Activated gamma-delta T cell treated with Interleukin-2 at 50 U/mL for 16 hours (primary cell): ENCODE measurements at regions not wholly inside any gene's neighbourhood (a gene's known extent, or its start where the extent isn't known, plus 50 kb on each side); places are given as distances from the start of the nearest gene placed in this dataset.

ENCODE experiments used
- DNase-seq: peaks from one replicate; pipeline ENCODE4 v3.0.0-alpha.2; 2020

- DNase-seq: no peak
Measured at GRCh38 chr14:85288041-85288440, 241.9 kb upstream of the FLRT2 start.

GRCh38 chr14:85291731-85292130, 238.2 kb upstream of the FLRT2 start:
- no peak for DNase-seq

- DNase-seq: no peak
Measured at GRCh38 chr14:85293612-85294234, 236.2 kb upstream of the FLRT2 start.

- DNase-seq: no peak
Measured at GRCh38 chr14:85295318-85295717, 234.6 kb upstream of the FLRT2 start.

- DNase-seq: no peak
Measured at GRCh38 chr14:85296456-85297210, 233.3 kb upstream of the FLRT2 start.

- no peak for DNase-seq
Measured at GRCh38 chr14:85300107-85300506, 229.8 kb upstream of the FLRT2 start.

GRCh38 chr14:85301506-85301905, 228.4 kb upstream of the FLRT2 start:
- no peak for DNase-seq

- no peak for DNase-seq
Measured at GRCh38 chr14:85306024-85306423, 223.9 kb upstream of the FLRT2 start.

GRCh38 chr14:85308531-85309300, 221.2 kb upstream of the FLRT2 start:
- no peak for DNase-seq

- DNase-seq: no peak
Measured at GRCh38 chr14:85310491-85311272, 219.3 kb upstream of the FLRT2 start.

- no peak for DNase-seq
Measured at GRCh38 chr14:85313560-85314207, 216.3 kb upstream of the FLRT2 start.

- DNase-seq: no peak
Measured at GRCh38 chr14:85315290-85315689, 214.7 kb upstream of the FLRT2 start.

GRCh38 chr14:85315733-85316290, 214.1 kb upstream of the FLRT2 start:
- no peak for DNase-seq

- no peak for DNase-seq
Measured at GRCh38 chr14:85316701-85317410, 213.1 kb upstream of the FLRT2 start.

GRCh38 chr14:85317491-85318021, 212.4 kb upstream of the FLRT2 start:
- DNase-seq: no peak

GRCh38 chr14:85319101-85319500, 210.8 kb upstream of the FLRT2 start:
- DNase-seq: no peak

GRCh38 chr14:85319998-85320630, 209.8 kb upstream of the FLRT2 start:
- no peak for DNase-seq

GRCh38 chr14:85325134-85326017, 204.6 kb upstream of the FLRT2 start:
- no peak for DNase-seq

GRCh38 chr14:85332401-85332800, 197.5 kb upstream of the FLRT2 start:
- no peak for DNase-seq

- no peak for DNase-seq
Measured at GRCh38 chr14:85333313-85333712, 196.6 kb upstream of the FLRT2 start.
